Fibroblast of lung (primary cell): ENCODE measurements at regions not wholly inside any gene's neighbourhood (a gene's known extent, or its start where the extent isn't known, plus 50 kb on each side); places are given as distances from the start of the nearest gene placed in this dataset.

Experiments
- EZH2 ChIP-seq: IDR thresholded peaks from 2 replicates; pipeline ENCODE4 v1.5.1; 2012; ENCODE audit warnings: low read length, control low read depth, mild to moderate bottlenecking; ENCODE audit errors: missing control alignments
- TF ChIP-seq, protein P1 (sequence below), 2 donors: IDR thresholded peaks in 1 of 2; conservative IDR thresholded peaks in 1 of 2; 1 replicate in 1 of 2; 2 replicates in 1 of 2; pipeline ENCODE4 v1.5.1; 2011 to 2012; ENCODE audit warnings: low read length in 2 of 2, control low read depth in 1 of 2, inconsistent platforms in 1 of 2, low read depth in 1 of 2, mild to moderate bottlenecking in 1 of 2

DNA sequence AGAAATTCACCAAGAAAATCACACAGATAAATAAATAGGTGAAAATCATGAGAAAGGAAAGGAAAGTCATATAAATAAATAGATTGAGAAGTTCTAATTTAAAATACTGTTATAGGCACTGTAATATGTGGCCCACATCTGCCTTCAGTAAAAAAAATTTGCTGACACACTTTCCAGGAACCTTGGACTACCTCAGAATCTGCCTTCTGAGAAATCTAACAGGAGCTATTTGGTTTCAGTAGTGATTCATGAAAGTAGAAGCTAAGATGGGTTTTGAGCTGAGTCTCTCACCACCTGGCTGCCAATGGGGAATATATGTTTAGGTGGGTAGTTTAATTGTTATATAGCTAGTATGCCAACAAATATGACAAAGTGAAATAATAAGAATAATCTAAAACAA, 810.0 kb downstream of the RAB28 start:
- TF ChIP-seq, protein P1, sequence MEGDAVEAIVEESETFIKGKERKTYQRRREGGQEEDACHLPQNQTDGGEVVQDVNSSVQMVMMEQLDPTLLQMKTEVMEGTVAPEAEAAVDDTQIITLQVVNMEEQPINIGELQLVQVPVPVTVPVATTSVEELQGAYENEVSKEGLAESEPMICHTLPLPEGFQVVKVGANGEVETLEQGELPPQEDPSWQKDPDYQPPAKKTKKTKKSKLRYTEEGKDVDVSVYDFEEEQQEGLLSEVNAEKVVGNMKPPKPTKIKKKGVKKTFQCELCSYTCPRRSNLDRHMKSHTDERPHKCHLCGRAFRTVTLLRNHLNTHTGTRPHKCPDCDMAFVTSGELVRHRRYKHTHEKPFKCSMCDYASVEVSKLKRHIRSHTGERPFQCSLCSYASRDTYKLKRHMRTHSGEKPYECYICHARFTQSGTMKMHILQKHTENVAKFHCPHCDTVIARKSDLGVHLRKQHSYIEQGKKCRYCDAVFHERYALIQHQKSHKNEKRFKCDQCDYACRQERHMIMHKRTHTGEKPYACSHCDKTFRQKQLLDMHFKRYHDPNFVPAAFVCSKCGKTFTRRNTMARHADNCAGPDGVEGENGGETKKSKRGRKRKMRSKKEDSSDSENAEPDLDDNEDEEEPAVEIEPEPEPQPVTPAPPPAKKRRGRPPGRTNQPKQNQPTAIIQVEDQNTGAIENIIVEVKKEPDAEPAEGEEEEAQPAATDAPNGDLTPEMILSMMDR (conservative IDR thresholded peaks at IDR 0.05 in 1 of 2, IDR thresholded peaks at IDR 0.05 in 1 of 2; ENCODE audit: low read depth in 1 of 2, low read length in 2 of 2) = no peak
- no peak for TF ChIP-seq EZH2
